MM.1S (cell line): ENCODE measurements at regions not wholly inside any gene's neighbourhood (a gene's known extent, or its start where the extent isn't known, plus 50 kb on each side); places are given as distances from the start of the nearest gene placed in this dataset.

Experiments
- DNase-seq: peaks from one replicate; pipeline ENCODE4 v3.0.0-alpha.2; 2015
- H2AFZ ChIP-seq: fragments of 300-600 bp; sonication (generic); 2 replicates; pipeline ENCODE4 v1.6.0; 2016; ENCODE audit warnings: antibody characterized with exemption, low read length
- H3F3A ChIP-seq: fragments of 300-600 bp; sonication (generic); 2 replicates; pipeline ENCODE4 v1.6.1; 2016; ENCODE audit warnings: mild to moderate bottlenecking, antibody characterized with exemption, low read length, moderate library complexity, mixed read lengths; ENCODE audit not compliant: insufficient read depth
- H3K27ac ChIP-seq: fragments of 300-600 bp; sonication (generic); 2 replicates; pipeline ENCODE4 v1.5.1; 2016; ENCODE audit warnings: mild to moderate bottlenecking, low read length
- H3K27me3 ChIP-seq: fragments of 300-600 bp; sonication (generic); replicated peaks from 2 replicates; pipeline ENCODE4 v1.6.0; 2016; ENCODE audit warnings: low read length; ENCODE audit not compliant: insufficient read depth
- H3K36me3 ChIP-seq: fragments of 300-600 bp; sonication (generic); replicated peaks from 2 replicates; pipeline ENCODE4 v1.6.1; 2016; ENCODE audit warnings: mild to moderate bottlenecking, low read length, mixed read lengths; ENCODE audit not compliant: insufficient read depth
- H3K4me1 ChIP-seq: fragments of 300-600 bp; sonication (generic); 2 replicates; pipeline ENCODE4 v1.6.1; 2016; ENCODE audit warnings: low read length, mixed read lengths
- H3K4me2 ChIP-seq: fragments of 300-600 bp; sonication (generic); 2 replicates; pipeline ENCODE4 v1.6.0; 2016; ENCODE audit warnings: low read depth, low read length
- H3K4me3 ChIP-seq: fragments of 300-600 bp; sonication (generic); 2 replicates; pipeline ENCODE4 v1.5.1; 2016; ENCODE audit warnings: low read length, mixed read lengths
- H3K79me2 ChIP-seq: fragments of 300-600 bp; sonication (generic); 2 replicates; pipeline ENCODE4 v1.6.1; 2016; ENCODE audit warnings: mixed run types, low read length, mixed read lengths
- H3K9ac ChIP-seq: fragments of 300-600 bp; sonication (generic); 2 replicates; pipeline ENCODE4 v1.6.1; 2016; ENCODE audit warnings: low read length, mixed read lengths
- H3K9me2 ChIP-seq: fragments of 300-600 bp; sonication (generic); replicated peaks from 2 replicates; pipeline ENCODE4 v1.6.1; 2016; ENCODE audit warnings: mild to moderate bottlenecking, low read length, mixed read lengths; ENCODE audit not compliant: insufficient read depth
- H3K9me3 ChIP-seq: fragments of 300-600 bp; sonication (generic); replicated peaks from 2 replicates; pipeline ENCODE4 v1.6.1; 2016; ENCODE audit warnings: mild to moderate bottlenecking, low read length, mixed read lengths; ENCODE audit not compliant: insufficient read depth
- H4K20me1 ChIP-seq: fragments of 300-600 bp; sonication (generic); 2 replicates; pipeline ENCODE4 v1.6.1; 2016; ENCODE audit warnings: mild to moderate bottlenecking, low read length, moderate library complexity, mixed read lengths; ENCODE audit not compliant: insufficient read depth
- CTCF ChIP-seq: fragments of 300-600 bp; sonication (generic); IDR thresholded peaks from 2 replicates; pipeline ENCODE4 v1.5.1; 2016; ENCODE audit warnings: antibody characterized with exemption, low read length, mixed read lengths
- EZH2 ChIP-seq: fragments of 300-600 bp; sonication (generic); optimal IDR thresholded peaks from 2 replicates; pipeline ENCODE3; 2017; ENCODE audit warnings: low read depth, mild to moderate bottlenecking, antibody characterized with exemption, low read length, mixed read lengths
- EZH2phosphoT487 ChIP-seq: fragments of 300-600 bp; sonication (generic); IDR thresholded peaks from 2 replicates; pipeline ENCODE4 v1.6.1; 2018; ENCODE audit warnings: antibody characterized with exemption, low read length

GRCh38 chr3:94280958-94281357 lies 218.1 kb downstream of the NSUN3 start:
- no peaks in the 10 kb centered on the region for H4K20me1 ChIP-seq
- H3K36me3 ChIP-seq: no peaks in the 10 kb centered on the region
- H3K27me3 ChIP-seq: no peaks in the 10 kb centered on the region
- no peaks in the 10 kb centered on the region for H3K9me2 ChIP-seq
- no peak overlapping the region for H2AFZ ChIP-seq
- no peak overlapping the region for H3K4me3 ChIP-seq
- no peak for DNase-seq
- H3K4me1 ChIP-seq: no peaks in the 10 kb centered on the region
- H3K27ac ChIP-seq: no peak overlapping the region
- no peaks in the 10 kb centered on the region for H3F3A ChIP-seq
- no peak overlapping the region for H3K4me2 ChIP-seq
- no peaks in the 10 kb centered on the region for H3K79me2 ChIP-seq
- no peak for TF ChIP-seq CTCF
- TF ChIP-seq EZH2phosphoT487: no peak
- no peak overlapping the region for H3K9ac ChIP-seq
- H3K9me3 ChIP-seq: no peaks in the 10 kb centered on the region

- no peak for TF ChIP-seq EZH2phosphoT487
- TF ChIP-seq CTCF: peak; percentile 15; the same call in 1 of the 2 replicates
- H3K79me2 ChIP-seq: no peaks in the 10 kb centered on the region
- H3K27ac ChIP-seq: no peak overlapping the region
- no peak overlapping the region for H3K4me3 ChIP-seq
- no peak overlapping the region for H2AFZ ChIP-seq
- no peak overlapping the region for H3K4me2 ChIP-seq
- H3F3A ChIP-seq: no peaks in the 10 kb centered on the region
- no peaks in the 10 kb centered on the region for H3K36me3 ChIP-seq
- H3K27me3 ChIP-seq: no peaks in the 10 kb centered on the region
- H3K9me3 ChIP-seq: no peaks in the 10 kb centered on the region
- no peaks in the 10 kb centered on the region for H3K9me2 ChIP-seq
- H4K20me1 ChIP-seq: no peaks in the 10 kb centered on the region
- no peaks in the 10 kb centered on the region for H3K4me1 ChIP-seq
- no peak overlapping the region for H3K9ac ChIP-seq
- DNase-seq: no peak
Observed at GRCh38 chr3:94285872-94286271, 223.0 kb downstream of the NSUN3 start.

- TF ChIP-seq EZH2phosphoT487: no peak
- TF ChIP-seq CTCF: no peak
- no peak for TF ChIP-seq EZH2
- Histone ChIP-seq H2AFZ (no peak overlapping the region), H3K27me3 (no peaks in the 10 kb centered on the region), H4K20me1 (no peaks in the 10 kb centered on the region), H3K4me1 (no peaks in the 10 kb centered on the region), H3K36me3 (no peaks in the 10 kb centered on the region), H3K9ac (no peak overlapping the region), H3K27ac (no peak overlapping the region), H3K9me2 (no peaks in the 10 kb centered on the region), H3K79me2 (no peaks in the 10 kb centered on the region), H3F3A (no peaks in the 10 kb centered on the region), H3K4me3 (no peak overlapping the region), H3K9me3 (no peaks in the 10 kb centered on the region), H3K4me2 (no peak overlapping the region)
- no peak for DNase-seq
Observed at GRCh38 chr3:94291686-94292085, 228.8 kb downstream of the NSUN3 start.

- Histone ChIP-seq H3K4me1 (no peaks in the 10 kb centered on the region), H3K9me2 (no peaks in the 10 kb centered on the region), H3K9me3 (no peaks in the 10 kb centered on the region), H3K9ac (no peak overlapping the region), H3K4me3 (no peak overlapping the region), H3F3A (no peaks in the 10 kb centered on the region), H2AFZ (no peak overlapping the region), H3K79me2 (no peaks in the 10 kb centered on the region), H4K20me1 (no peaks in the 10 kb centered on the region), H3K27me3 (no peaks in the 10 kb centered on the region), H3K4me2 (no peak overlapping the region), H3K36me3 (no peaks in the 10 kb centered on the region), H3K27ac (no peak overlapping the region)
- TF ChIP-seq EZH2 (no peak), EZH2phosphoT487 (no peak), CTCF (no peak)
- DNase-seq: no peak
Observed at GRCh38 chr3:94292151-94292550, 229.3 kb downstream of the NSUN3 start.
